Dermis blood vessel endothelial cell (primary cell): ENCODE measurements at regions not wholly inside any gene's neighbourhood (a gene's known extent, or its start where the extent isn't known, plus 50 kb on each side); places are given as distances from the start of the nearest gene placed in this dataset.
"Not testable (repeated sequence)": the region's sequence is repeated elsewhere in the genome, so short reads cannot be mapped to it uniquely, and the experiment has no call there.

Source experiments
- DNase-seq: peaks from one replicate; pipeline ENCODE4 v3.0.0; 2010

DNA sequence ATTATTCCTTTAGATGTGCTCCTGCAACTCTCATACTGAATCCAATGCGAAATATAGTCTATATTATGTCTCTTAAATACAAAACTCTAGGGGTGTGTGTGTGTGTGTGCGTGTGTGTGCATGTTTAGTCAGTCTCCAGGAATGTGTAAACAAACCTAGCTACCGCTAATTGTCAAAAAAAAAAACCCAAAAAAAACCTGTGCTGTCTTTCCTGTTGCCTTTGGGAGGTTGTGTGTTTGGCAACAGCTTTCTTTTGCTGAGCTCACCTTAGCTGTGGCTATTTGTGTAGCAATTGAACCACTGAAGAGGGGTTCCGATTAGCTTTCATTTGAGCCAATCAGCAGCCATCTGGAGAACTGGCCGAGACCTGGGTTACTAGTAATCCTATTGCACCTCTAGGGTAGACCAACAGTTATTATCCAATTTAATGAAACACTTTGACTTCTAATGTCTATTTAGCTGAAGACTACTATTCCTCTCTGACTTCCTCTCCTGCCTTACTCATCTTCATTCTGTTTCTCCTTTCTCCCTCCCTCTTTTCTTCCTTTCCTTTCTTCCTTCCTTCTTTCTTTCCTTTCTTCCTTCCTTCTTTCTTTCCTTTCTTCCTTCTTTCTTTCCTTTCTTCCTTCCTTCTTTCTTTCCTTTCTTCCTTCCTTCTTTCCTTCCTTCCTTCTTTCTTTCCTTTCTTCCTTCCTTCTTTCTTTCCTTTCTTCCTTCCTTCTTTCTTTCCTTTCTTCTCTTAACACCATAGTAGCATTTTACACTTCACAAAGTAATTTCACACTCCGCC, 471.1 kb downstream of the GBA3 start:
- DNase-seq = no peak

DNA sequence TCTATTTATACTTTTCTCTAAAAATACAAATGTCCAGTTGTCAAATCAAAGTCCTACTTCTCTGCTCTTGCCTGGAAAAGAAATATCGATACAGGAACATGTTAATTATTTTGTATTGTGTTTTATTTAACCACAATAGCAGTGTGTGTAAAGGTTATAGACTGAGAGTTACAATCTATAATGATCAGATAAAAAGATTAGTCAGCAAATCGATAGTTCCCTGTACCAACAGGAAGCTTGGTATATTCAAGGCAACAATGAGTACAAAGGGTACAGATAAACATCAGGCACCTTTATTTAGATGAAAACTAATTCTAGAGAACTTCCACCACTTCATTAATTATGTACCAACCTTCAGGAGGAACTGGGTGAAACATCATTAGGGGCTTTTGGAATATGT, 469.5 kb downstream of the GBA3 start:
- DNase-seq = no peak

DNA sequence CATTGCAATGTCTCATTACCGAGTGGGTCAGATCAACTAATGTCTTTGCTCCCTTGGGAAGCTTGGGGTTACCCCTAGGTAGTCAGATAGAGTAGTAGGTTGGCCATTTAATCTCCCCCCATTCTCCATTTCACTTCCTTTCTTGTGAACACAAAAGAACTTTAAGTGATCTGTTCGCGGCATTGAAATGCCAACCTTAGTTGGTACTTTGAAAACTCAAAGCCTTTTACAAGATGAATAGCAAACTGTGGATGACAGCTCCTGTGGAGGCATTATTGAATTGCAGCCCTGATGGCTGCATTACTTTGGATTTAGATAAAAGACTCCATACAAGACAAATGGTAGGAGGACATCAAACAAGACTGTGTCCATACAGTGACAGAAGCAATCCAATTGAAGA, 469.1 kb downstream of the GBA3 start:
- DNase-seq = no peak

DNA sequence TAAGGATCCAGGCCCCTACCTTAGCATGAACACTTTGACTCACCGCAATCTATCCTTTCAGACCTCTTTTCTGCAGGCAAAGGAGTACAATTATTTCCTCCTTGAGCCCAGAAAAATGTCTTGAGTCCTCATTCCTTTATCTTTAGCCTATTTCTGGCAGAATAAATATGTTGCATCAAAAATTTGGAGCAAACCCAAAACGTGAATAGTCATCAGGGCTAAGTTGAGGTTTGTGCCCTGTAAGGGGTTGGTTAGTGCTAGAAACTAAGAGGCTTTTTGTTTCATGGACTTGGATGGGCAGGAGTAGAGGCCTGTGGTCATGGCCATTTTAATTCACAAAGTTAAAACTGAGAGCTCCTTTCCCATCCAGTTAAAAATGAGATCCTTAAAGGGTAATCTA, 460.3 kb downstream of the GBA3 start:
- no peak for DNase-seq

- no peak for DNase-seq
Observed at GRCh38 chr4:23149815-23150214, 457.1 kb downstream of the GBA3 start.

DNA sequence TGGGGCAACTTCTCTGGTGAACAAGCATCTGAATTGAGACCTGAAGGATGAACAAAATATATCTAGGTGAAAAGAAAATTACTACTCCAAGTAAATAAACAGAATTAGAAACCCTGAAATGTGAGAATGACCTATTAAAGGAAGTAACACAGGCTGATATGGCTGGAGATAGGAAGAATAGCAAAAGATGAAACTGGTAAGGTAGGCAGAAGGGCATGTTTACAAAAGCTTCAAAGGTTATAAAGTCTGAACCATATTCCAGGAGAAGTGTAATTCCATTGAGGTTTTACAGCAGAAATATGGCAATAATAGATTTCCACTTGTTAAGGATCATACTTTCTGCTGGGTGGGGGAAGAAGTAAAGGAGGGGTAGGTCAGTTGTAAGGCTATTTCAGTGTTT, 452.0 kb downstream of the GBA3 start:
- no peak for DNase-seq

- peak; percentile 45 for DNase-seq
Observed at GRCh38 chr4:23135792-23136645, 443.3 kb downstream of the GBA3 start.

DNA sequence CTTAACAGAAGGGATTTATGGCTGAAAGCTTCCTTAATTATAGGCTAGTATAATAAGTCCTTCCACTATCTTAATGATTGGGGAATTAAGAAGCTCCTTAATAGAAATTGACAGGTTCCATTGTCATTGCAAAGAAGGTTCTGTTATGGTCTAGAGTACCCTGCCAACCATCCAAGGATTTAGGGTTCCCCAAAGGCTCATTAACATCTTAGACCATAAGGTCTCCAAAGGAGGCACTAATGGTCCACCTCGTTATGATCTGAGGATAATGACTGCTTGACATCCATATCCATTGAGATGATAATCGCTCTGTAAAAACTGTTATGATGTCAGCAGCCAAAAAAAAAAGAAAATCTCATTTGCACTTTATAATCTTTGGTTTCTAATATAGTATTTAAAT, 441.6 kb downstream of the GBA3 start:
- DNase-seq = no peak

DNA sequence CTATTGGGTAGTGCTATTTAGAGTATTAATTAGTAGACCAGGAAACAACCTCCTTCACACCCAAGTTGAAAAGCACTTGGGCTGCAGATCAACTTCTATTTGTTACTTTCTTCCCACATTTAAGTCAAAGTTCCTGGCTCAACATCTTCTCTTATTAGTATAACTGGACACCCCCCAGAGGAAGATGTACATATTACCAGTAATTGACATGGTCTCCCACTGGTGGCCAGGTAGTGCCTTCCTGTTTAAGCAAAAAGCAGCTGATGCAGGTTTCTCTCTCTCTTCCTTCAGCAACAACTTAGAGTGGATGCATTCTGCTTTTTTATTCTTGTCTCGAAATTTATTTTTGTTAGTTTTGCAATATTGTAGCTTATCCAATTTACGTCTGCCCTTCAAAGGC, 438.1 kb downstream of the GBA3 start:
- no peak for DNase-seq

DNA sequence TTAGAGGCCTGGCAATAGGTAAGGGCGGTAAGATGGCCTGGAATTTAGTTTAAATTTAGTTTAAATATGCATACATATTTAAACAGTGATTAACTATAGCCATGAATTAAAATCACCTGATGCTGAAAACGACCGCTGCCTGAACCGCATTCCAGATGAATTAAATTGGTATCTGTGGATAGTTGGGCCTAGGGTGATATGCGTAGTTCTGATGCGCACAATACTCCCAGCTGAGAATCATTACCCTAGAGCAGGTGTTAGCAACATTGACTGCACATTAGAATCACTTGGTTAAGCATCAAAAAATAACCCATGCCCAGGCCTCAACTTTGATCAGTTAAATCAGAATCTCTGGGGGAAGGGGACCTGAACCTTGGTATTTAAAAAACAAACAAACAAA, 432.4 kb downstream of the GBA3 start:
- DNase-seq = no peak

GRCh38 chr4:23122666-23123400, 430.1 kb downstream of the GBA3 start:
- DNase-seq = no peak

GRCh38 chr4:23120374-23120773, 427.6 kb downstream of the GBA3 start:
- no peak for DNase-seq

DNA sequence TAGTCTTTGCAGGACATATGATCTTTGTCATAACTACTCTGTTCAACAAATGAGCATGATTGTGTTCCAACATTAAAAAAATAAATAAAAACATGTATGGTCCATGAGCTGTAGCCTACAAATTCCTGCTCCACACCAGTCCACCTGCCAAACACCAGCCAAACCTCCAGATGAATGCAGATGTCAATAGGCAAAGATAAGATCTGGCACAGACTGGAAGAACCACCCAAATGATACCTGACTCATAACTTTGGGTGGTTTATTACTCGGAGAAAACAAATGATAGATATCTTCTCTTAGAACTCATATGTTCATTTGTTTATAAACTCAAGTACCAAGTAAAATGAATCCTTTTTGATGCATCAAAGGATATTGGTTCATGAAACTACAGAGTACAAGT, 425.1 kb downstream of the GBA3 start:
- DNase-seq = no peak

- no peak for DNase-seq
Observed at GRCh38 chr4:23114538-23114937, 421.8 kb downstream of the GBA3 start.

DNA sequence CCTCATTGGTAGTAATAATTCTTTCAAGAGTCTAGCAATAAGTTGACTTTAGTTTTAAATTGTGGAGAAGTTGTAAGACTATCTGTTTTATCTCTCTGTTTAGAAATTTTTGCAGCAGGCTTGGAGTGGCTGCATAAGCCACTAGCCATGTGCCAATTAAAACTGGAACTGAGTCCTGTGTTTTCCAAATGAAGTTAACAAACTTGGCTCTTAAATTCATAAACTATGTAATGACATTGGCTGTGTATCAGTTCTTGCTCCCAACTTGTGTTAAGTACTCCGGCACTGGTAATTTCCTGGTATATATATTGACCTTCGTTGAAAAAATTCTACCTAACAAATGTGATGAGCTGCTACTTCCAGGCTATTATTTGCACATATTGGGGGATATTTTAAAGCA, 420.4 kb downstream of the GBA3 start:
- DNase-seq = no peak

DNA sequence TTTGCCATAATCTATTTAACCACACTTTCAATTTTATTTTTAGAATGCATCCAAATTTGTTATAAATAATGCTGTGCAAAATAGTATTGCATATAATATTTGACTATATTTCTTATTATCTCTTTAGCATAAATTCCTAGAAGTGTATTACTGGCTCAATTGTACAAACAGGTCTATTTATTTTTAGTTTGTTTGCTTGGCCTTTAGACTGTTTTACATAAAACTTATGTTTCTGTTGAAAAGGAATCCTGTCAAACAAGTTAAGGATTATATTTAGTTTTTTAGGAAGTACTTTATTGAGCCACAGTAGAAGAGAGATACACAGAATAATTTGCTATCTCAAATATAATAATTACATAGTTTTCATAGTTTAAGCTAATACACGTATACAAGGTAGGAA, 413.8 kb downstream of the GBA3 start:
- no peak for DNase-seq

DNA sequence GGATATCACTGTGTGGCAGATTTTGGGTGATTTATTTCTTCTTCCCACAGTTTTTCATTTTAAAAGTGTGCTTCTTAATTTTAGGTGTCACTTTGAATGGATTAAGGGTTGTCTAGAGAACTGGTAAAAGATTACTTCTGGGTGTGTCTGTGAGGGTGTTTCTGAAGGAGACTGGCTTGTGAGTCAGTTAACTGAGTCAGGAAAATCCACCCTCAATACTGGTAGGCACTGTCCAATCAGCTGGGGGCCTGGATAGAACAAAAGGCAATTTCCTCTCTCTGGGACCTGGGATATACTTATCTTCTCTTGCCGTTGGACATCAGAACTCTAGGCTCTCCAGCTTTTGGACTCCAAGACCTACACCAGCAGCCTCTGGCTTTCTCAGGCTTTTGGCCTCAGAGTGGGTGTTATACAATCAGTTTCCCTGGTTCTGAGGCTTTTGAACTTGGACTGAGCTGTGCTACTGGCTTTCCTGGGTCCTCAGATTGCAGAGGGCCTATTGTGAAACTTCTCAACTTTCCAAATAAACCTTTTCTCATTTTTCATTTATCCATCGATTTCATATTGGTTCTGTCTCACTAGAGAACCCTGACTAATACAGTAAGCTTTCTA, 413.1 kb downstream of the GBA3 start:
- DNase-seq = no peak

- no peak for DNase-seq
Observed at GRCh38 chr4:23097251-23097650, 404.5 kb downstream of the GBA3 start.

DNA sequence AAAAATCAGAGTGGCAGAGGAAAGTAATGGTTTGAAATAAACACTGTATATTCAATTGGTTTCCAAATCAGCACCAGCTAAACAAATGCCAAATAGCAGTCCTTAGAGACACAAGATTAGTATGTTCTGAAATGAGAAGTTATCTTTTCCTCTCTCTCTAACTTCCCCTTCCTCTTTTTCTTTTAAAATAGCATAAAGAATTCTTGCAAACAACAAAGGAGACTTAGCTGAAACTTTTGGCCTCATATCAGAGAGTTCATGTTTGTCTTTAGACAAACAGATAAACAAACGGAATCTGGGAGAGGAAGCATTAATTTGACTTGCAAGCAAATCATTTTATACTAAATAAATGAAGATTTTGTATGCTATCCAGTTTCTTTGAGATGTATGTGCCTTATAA, 399.0 kb downstream of the GBA3 start:
- no peak for DNase-seq

GRCh38 chr4:23085249-23085568, 392.5 kb downstream of the GBA3 start:
- DNase-seq = no peak

- DNase-seq = no peak
Observed at GRCh38 chr4:23084559-23085248, 392.0 kb downstream of the GBA3 start.

DNA sequence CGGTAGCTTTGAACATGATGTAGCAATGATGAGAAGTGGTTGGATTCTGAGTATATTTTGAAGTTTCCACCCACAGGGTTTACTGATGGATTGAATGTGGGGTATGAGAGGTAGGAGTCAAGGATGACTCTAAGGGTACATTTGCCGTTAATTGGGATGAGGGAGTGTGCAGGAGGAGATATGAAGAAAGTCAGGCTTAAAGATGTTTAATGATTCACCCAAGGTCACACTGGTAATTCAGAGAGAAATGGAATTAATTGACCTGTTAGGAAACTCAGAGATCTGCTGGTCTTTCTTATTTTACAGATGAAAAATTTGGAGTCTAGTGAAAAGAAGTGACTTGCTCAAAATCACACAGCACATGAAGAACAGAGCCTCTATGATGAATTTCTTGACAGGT, 390.7 kb downstream of the GBA3 start:
- DNase-seq = no peak

- not testable (repeated sequence) for DNase-seq
Observed at GRCh38 chr4:23080171-23080570, 387.4 kb downstream of the GBA3 start.
